GM21423 (cell line): ENCODE measurements at regions not wholly inside any gene's neighbourhood (a gene's known extent, or its start where the extent isn't known, plus 50 kb on each side); places are given as distances from the start of the nearest gene placed in this dataset.

Experiments
- ATAC-seq: cut with Tn5 transposase; IDR thresholded peaks from one replicate; pipeline ENCODE4 v1.9.1; 2021; ENCODE audit warnings: mild to moderate bottlenecking, moderate library complexity; ENCODE audit not compliant: unreplicated experiment

GRCh38 chr9:115209601-115210306 is 91.8 kb upstream of the TNC start:
- ATAC-seq, result peak; percentile 43

GRCh38 chr9:115210699-115211098 is 92.7 kb upstream of the TNC start:
- ATAC-seq, result no peak

- ATAC-seq, result peak; percentile 66
These were observed 93.6 kb upstream of the TNC start for GRCh38 chr9:115211413-115212124.

- ATAC-seq, result no peak
These were observed 94.2 kb upstream of the TNC start for GRCh38 chr9:115212125-115212605.

GRCh38 chr9:115212832-115213231 is 94.9 kb upstream of the TNC start:
- ATAC-seq, result no peak

GRCh38 chr9:115213818-115214334 is 95.9 kb upstream of the TNC start:
- no peak for ATAC-seq

GRCh38 chr9:115216873-115217272 is 98.9 kb upstream of the TNC start:
- no peak for ATAC-seq

GRCh38 chr9:115220319-115221005 is 102.5 kb upstream of the TNC start:
- no peak for ATAC-seq

- ATAC-seq, result no peak
These were observed 105.5 kb upstream of the TNC start for GRCh38 chr9:115223471-115223870.

GRCh38 chr9:115225459-115226116 is 107.6 kb upstream of the TNC start:
- no peak for ATAC-seq

GRCh38 chr9:115226152-115226551 is 108.2 kb upstream of the TNC start:
- no peak for ATAC-seq

GRCh38 chr9:115229496-115229895 is 111.5 kb upstream of the TNC start:
- no peak for ATAC-seq

GRCh38 chr9:115230924-115231515 is 113.1 kb upstream of the TNC start:
- ATAC-seq, result no peak

GRCh38 chr9:115232181-115232774 is 114.3 kb upstream of the TNC start:
- no peak for ATAC-seq

- ATAC-seq, result peak; percentile 81
These were observed 116.1 kb upstream of the TNC start for GRCh38 chr9:115234094-115234493.

- no peak for ATAC-seq
These were observed 117.3 kb upstream of the TNC start for GRCh38 chr9:115235221-115235620.

GRCh38 chr9:115237385-115237998 is 119.5 kb upstream of the TNC start:
- ATAC-seq, result no peak

- no peak for ATAC-seq
These were observed 122.7 kb upstream of the TNC start for GRCh38 chr9:115240676-115241075.

GRCh38 chr9:115241641-115242040 is 123.7 kb upstream of the TNC start:
- ATAC-seq, result no peak

- no peak for ATAC-seq
These were observed 131.5 kb upstream of the TNC start for GRCh38 chr9:115249488-115249887.
